ENCODE measurements at regions not wholly inside any gene's neighbourhood (a gene's known extent, or its start where the extent isn't known, plus 50 kb on each side); places are given as distances from the start of the nearest gene placed in this dataset.

GRCh38 chr5:147968855-147969254 is 62.5 kb upstream of the C5orf46 start:
- TF ChIP-seq ZNF280D (tag by site-specific recombination; IDR thresholded peaks at IDR 0.05) (no peak), CTCF (tag by site-specific recombination; IDR thresholded peaks at IDR 0.05) (no peak), PATZ1 (tag by site-specific recombination; IDR thresholded peaks at IDR 0.05) (no peak), ZBTB8A (tag by site-specific recombination; IDR thresholded peaks at IDR 0.05) (no peak), ZNF274 (IDR thresholded peaks at IDR 0.05; ENCODE audit: low read length) (no peak), ZNF274 (tag by site-specific recombination; IDR thresholded peaks at IDR 0.05; ENCODE audit: borderline replicate concordance) (no peak), RBAK (tag by site-specific recombination; IDR thresholded peaks at IDR 0.05) (no peak), TSHZ1 (tag by site-specific recombination; IDR thresholded peaks at IDR 0.05; ENCODE audit: borderline replicate concordance) (no peak), ZNF560 (tag by site-specific recombination; IDR thresholded peaks at IDR 0.05; ENCODE audit: borderline replicate concordance) (no peak), ZNF394 (tag by site-specific recombination; IDR thresholded peaks at IDR 0.05; ENCODE audit: borderline replicate concordance) (no peak), ZBTB11 (tag by site-specific recombination; conservative IDR thresholded peaks at IDR 0.05; ENCODE audit: low read depth) (no peak), ZNF701 (tag by site-specific recombination; IDR thresholded peaks at IDR 0.05) (no peak), ZNF692 (tag by site-specific recombination; IDR thresholded peaks at IDR 0.05) (no peak), PRDM10 (tag by site-specific recombination; IDR thresholded peaks at IDR 0.05) (no peak), ZNF549 (tag by site-specific recombination; IDR thresholded peaks at IDR 0.05) (no peak)

Measured in HEK293 (cell line).